DND-41 (cell line): ENCODE measurements at regions not wholly inside any gene's neighbourhood (a gene's known extent, or its start where the extent isn't known, plus 50 kb on each side); places are given as distances from the start of the nearest gene placed in this dataset.

Experiments
- CTCF ChIP-seq: IDR thresholded peaks from 2 replicates; pipeline ENCODE4 v1.5.1; 2012; ENCODE audit warnings: borderline replicate concordance, low read length, moderate library complexity, mild to moderate bottlenecking; ENCODE audit not compliant: poor library complexity, severe bottlenecking; ENCODE audit errors: extremely low read depth
- EZH2 ChIP-seq: IDR thresholded peaks from 3 replicates; pipeline ENCODE4 v1.6.1; 2012; ENCODE audit warnings: borderline replicate concordance, low read depth, mild to moderate bottlenecking, moderate library complexity, low read length, inconsistent platforms; ENCODE audit not compliant: severe bottlenecking

DNA sequence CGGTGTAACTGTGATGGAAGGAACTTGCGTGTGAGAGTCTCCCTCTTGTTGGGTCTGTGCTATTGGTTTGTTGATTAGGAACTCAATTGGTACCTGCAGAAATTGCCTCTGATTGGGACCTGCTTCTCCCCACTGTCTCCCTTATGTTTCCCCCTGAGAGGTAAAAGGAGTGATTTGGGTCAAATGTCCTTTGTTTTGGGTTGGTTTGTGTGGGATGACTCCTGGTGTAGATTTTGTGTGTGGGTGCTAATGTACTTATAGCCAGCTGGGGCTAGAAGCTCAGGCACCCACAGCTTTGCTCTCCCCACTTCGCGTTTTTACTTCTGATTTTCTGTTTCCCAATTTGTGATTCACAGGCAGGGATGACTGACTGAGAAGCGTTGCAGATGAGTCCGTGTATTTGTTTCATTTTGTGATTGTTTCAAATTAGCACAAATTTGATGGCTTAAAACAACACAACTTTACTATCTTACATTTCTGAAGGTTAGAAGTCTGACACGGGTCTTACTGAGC is 79.1 kb downstream of the UTRN start:
- TF ChIP-seq EZH2 (no peak), CTCF (no peak)
